ENCODE measurements at regions not wholly inside any gene's neighbourhood (a gene's known extent, or its start where the extent isn't known, plus 50 kb on each side); places are given as distances from the start of the nearest gene placed in this dataset.

DNA sequence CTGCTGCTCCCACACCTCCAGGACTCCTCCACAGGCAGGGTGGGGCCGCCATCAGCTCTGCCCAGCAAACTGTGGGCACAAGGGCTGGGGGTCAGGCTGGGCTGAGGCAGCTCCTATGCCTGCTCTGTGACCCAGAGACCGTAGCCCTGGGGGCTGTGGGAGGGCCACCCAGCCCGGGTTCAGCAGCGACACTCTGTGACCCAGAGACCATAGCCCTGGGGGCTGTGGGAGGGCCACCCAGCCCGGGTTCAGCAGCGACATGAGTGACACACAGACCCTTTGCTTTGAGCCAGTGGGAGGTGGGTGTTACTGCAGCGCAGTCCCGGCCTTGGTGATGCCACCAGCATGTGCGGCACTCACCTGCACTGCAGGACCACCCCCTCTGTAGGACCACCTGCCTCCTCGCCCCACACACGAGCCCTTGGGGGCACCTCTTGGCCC, 118.9 kb upstream of the LPCAT1 start:
- POLR2A ChIA-PET = no interaction called here
- TF ChIP-seq CTCF (IDR thresholded peaks at IDR 0.05; ENCODE audit: control extremely low read depth, extremely low read depth, low read depth, missing control alignments) = no peak
- CTCF ChIA-PET = interaction anchor here (0.7 to 4.7 kb wide), 14 partner anchors 8 to 719 kb away, joined by 3 to 69 read pairs (median 4); no protein-coding TSS in a partner anchor
- DNase-seq (ENCODE audit: extremely low spot score) = no peak

DNA sequence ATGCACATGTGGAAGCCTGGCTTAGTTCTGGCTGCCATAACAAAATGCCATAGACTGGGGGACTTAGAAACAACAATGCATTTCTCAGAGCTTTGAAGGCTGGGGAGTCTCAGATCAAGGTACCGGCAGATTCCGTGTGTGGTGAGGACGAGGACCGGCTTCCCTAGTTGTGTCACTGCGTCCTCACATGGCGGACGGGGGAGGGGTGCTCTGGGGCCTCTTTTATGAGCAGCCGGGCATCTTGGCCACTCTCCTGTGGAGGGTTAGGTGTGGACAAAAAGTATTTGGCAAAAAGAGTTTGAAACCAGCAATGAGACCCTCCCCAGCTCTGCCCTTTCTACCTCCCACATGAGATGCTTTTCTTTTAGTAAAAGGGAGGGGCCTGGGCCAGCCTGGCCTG, 118.5 kb upstream of the LPCAT1 start:
- DNase-seq (ENCODE audit: extremely low spot score) = no peak
- ChIA-PET POLR2A (no interaction called here), CTCF (interaction anchor here (0.7 to 4.7 kb wide), 12 partner anchors 11 to 719 kb away, joined by 3 to 69 read pairs (median 4); no protein-coding TSS in a partner anchor)
- no peak for TF ChIP-seq CTCF (IDR thresholded peaks at IDR 0.05; ENCODE audit: control extremely low read depth, extremely low read depth, low read depth, missing control alignments)

DNA sequence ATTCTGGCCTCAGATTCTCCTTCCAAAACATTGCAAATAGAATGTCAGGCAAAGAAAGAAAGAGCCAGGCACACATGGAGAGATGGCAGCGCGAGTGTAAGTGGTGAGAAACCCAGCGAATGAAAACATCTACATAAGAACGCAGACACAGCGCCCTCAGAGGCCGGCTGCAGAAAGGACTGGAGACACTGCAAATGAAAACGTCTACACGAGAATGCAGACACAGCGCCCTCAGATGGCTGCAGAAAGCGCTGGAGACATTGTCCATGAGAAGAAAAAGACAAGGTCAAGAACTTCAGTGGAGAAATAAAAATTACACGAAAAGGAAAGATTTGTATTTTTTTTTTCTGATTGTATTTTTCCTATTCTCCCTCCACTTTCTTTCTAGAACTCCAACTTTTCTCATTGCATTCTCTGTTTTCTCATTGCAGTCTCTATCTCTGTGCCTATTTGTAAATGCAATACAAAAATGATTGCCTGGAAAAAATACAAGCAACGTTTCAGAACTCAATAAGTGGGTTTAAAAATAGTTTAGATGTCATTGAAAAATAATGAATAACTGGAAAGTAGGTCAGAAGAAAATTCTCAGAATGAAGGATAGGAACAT, 117.9 kb upstream of the LPCAT1 start:
- CTCF ChIA-PET = interaction anchor here (0.7 to 4.7 kb wide), 4 partner anchors 27 to 718 kb away, joined by 3 to 69 read pairs (median 12); no protein-coding TSS in a partner anchor
- DNase-seq (ENCODE audit: extremely low spot score) = peak; percentile 87
- POLR2A ChIA-PET = no interaction called here
- peak; percentile 98 for TF ChIP-seq CTCF (IDR thresholded peaks at IDR 0.05; ENCODE audit: control extremely low read depth, extremely low read depth, low read depth, missing control alignments)

GRCh38 chr5:1641041-1641440, 117.3 kb upstream of the LPCAT1 start:
- TF ChIP-seq CTCF (IDR thresholded peaks at IDR 0.05; ENCODE audit: control extremely low read depth, extremely low read depth, low read depth, missing control alignments) = no peak
- POLR2A ChIA-PET = no interaction called here
- DNase-seq (ENCODE audit: extremely low spot score) = no peak
- CTCF ChIA-PET = interaction anchor here (0.9 to 1.5 kb wide), 6 partner anchors 161 to 718 kb away, joined by 3 to 6 read pairs (median 3); no protein-coding TSS in a partner anchor

DNA sequence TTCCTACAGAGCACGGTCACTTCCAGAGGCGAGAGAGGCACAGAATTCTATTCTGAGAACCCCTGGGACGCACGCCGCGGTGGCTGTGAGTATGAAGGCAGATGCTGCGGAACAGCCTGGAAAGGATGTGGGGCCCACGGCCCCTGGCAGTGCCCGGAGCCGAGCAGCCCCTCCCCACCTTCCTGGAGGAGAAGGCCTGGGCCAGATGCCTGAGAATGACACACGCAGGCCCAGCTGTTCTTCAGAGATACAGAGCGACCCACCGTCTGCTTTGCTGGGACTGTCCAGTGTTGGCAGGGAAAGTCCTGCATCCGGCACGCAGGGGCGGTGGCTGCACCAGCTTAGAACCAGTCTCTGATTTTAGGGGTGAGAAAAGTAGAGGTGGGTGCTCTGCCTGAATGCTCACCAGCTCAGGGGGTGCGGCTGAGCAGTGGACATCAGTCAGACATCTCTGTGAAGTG, 116.7 kb upstream of the LPCAT1 start:
- ChIA-PET POLR2A (no interaction called here), CTCF (interaction anchor here (0.9 to 1.5 kb wide), 6 partner anchors 160 to 717 kb away, joined by 3 to 6 read pairs (median 3); no protein-coding TSS in a partner anchor)
- DNase-seq (ENCODE audit: extremely low spot score) = no peak
- no peak for TF ChIP-seq CTCF (IDR thresholded peaks at IDR 0.05; ENCODE audit: control extremely low read depth, extremely low read depth, low read depth, missing control alignments)

DNA sequence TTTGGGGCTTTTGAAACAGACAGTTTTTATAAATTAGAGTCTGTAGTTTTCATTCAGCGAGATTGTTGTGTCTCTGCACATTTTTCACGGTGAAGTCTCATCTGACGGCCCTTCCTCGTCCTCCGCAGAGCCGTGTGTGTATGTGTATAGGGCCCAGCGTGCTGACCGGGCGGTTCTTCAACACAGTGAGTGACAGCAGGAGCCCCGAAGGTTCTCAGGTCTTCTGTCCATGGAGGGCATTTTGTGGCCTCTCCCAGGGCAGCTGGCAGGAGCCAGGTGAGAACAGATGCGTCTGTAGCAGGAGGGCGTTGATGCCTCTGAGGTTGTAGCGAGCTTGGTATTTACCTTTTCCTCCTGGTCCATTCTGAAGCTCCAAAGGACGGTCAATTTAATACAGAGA, 116.0 kb upstream of the LPCAT1 start:
- CTCF ChIA-PET = interaction anchor here (1.5 kb wide), 1 partner anchor 159 kb away, joined by 6 read pairs; no protein-coding TSS in a partner anchor
- POLR2A ChIA-PET = no interaction called here
- no peak for TF ChIP-seq CTCF (IDR thresholded peaks at IDR 0.05; ENCODE audit: control extremely low read depth, extremely low read depth, low read depth, missing control alignments)
- peak; percentile 5 for DNase-seq (ENCODE audit: extremely low spot score)

Measured in GM10248 (cell line).